ENCODE measurements at regions not wholly inside any gene's neighbourhood (a gene's known extent, or its start where the extent isn't known, plus 50 kb on each side); places are given as distances from the start of the nearest gene placed in this dataset.

GRCh38 chr2:18907937-18908336, 318.6 kb upstream of the NT5C1B start:
- TF ChIP-seq, protein P1, sequence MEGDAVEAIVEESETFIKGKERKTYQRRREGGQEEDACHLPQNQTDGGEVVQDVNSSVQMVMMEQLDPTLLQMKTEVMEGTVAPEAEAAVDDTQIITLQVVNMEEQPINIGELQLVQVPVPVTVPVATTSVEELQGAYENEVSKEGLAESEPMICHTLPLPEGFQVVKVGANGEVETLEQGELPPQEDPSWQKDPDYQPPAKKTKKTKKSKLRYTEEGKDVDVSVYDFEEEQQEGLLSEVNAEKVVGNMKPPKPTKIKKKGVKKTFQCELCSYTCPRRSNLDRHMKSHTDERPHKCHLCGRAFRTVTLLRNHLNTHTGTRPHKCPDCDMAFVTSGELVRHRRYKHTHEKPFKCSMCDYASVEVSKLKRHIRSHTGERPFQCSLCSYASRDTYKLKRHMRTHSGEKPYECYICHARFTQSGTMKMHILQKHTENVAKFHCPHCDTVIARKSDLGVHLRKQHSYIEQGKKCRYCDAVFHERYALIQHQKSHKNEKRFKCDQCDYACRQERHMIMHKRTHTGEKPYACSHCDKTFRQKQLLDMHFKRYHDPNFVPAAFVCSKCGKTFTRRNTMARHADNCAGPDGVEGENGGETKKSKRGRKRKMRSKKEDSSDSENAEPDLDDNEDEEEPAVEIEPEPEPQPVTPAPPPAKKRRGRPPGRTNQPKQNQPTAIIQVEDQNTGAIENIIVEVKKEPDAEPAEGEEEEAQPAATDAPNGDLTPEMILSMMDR (IDR thresholded peaks at IDR 0.05), result no peak
- TF ChIP-seq POLR2A (IDR thresholded peaks at IDR 0.05) (no peak), EP300 (IDR thresholded peaks at IDR 0.05) (no peak)
